Osteoblast (primary cell): ENCODE measurements at regions not wholly inside any gene's neighbourhood (a gene's known extent, or its start where the extent isn't known, plus 50 kb on each side); places are given as distances from the start of the nearest gene placed in this dataset.
"Not testable (repeated sequence)": the region's sequence is repeated elsewhere in the genome, so short reads cannot be mapped to it uniquely, and the experiment has no call there.

ENCODE experiments used
- DNase-seq: peaks from one replicate; pipeline ENCODE4 v3.0.0; 2011; ENCODE audit warnings: low spot score, mixed read lengths; ENCODE audit not compliant: insufficient read length; ENCODE audit errors: missing footprints
- H2AFZ ChIP-seq: 2 replicates; pipeline ENCODE4 v1.6.0; 2011; ENCODE audit warnings: mild to moderate bottlenecking, low read length
- H3K27ac ChIP-seq: 2 replicates; pipeline ENCODE4 v1.5.1; 2011; ENCODE audit warnings: mild to moderate bottlenecking, low read depth, low read length, moderate library complexity
- H3K27me3 ChIP-seq: 2 replicates; pipeline ENCODE4 v1.6.0; 2012; ENCODE audit warnings: mild to moderate bottlenecking, control low read depth, inconsistent platforms, low read length, moderate library complexity; ENCODE audit not compliant: insufficient read depth
- H3K36me3 ChIP-seq: 2 replicates; pipeline ENCODE4 v1.5.1; 2011; ENCODE audit warnings: mild to moderate bottlenecking, low read length, control low read depth, moderate library complexity; ENCODE audit not compliant: insufficient read depth
- H3K4me1 ChIP-seq: 2 replicates; pipeline ENCODE4 v1.5.1; 2011; ENCODE audit warnings: mild to moderate bottlenecking, low read length, control low read depth, moderate library complexity; ENCODE audit not compliant: insufficient read depth
- H3K4me2 ChIP-seq: 2 replicates; pipeline ENCODE4 v1.6.0; 2011; ENCODE audit warnings: mild to moderate bottlenecking, low read length; ENCODE audit not compliant: insufficient read depth
- H3K4me3 ChIP-seq: fragments of 200-600 bp; sonication (generic); 3 replicates; pipeline ENCODE4 v1.5.1; 2012; ENCODE audit warnings: mild to moderate bottlenecking, low read length, inconsistent platforms; ENCODE audit not compliant: insufficient read depth
- H3K79me2 ChIP-seq: 2 replicates; pipeline ENCODE4 v1.6.0; 2012; ENCODE audit warnings: mild to moderate bottlenecking, low read length, control low read depth, inconsistent platforms; ENCODE audit not compliant: insufficient read depth
- H3K9me3 ChIP-seq: 2 replicates; pipeline ENCODE4 v1.5.1; 2011; ENCODE audit warnings: low read depth, low read length, control low read depth
- H4K20me1 ChIP-seq: 2 replicates; pipeline ENCODE4 v1.6.0; 2012; ENCODE audit warnings: mild to moderate bottlenecking, low read length, control low read depth; ENCODE audit not compliant: insufficient read depth
- TF ChIP-seq, protein P1 (sequence below): IDR thresholded peaks from 2 replicates; pipeline ENCODE4 v1.5.1; 2011; ENCODE audit warnings: mild to moderate bottlenecking, low read depth, low read length, moderate library complexity; ENCODE audit errors: extremely low read depth

DNA sequence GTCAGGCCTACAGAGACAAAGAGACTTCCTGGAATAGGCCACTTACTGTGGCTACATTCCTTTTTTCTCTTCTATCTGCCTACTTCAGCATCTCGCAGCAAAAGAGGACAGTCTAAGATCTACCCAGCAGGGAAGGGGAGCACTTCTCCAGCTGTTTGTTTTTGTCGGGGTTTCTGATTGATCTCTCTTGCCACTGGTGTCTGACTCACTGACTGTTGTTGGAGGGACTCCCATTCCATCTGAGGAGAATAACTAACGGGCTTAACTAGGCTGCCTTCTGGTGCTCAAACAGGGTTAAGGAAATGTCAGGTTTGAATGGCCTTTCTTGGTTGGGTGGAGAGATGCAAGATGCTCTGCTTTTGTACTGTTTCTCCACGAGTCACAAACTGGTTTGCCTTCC lies 100.2 kb upstream of the TMEM164 start:
- Histone ChIP-seq H4K20me1 (no peaks in the 10 kb centered on the region), H3K4me1 (no peaks in the 10 kb centered on the region), H3K27me3 (peaks cover 9% of the 10 kb centered on the region), H3K4me3 (no peak overlapping the region), H2AFZ (no peak overlapping the region), H3K27ac (no peak overlapping the region), H3K79me2 (no peaks in the 10 kb centered on the region), H3K4me2 (no peak overlapping the region), H3K9me3 (no peaks in the 10 kb centered on the region), H3K36me3 (no peaks in the 10 kb centered on the region)
- TF ChIP-seq, protein P1, sequence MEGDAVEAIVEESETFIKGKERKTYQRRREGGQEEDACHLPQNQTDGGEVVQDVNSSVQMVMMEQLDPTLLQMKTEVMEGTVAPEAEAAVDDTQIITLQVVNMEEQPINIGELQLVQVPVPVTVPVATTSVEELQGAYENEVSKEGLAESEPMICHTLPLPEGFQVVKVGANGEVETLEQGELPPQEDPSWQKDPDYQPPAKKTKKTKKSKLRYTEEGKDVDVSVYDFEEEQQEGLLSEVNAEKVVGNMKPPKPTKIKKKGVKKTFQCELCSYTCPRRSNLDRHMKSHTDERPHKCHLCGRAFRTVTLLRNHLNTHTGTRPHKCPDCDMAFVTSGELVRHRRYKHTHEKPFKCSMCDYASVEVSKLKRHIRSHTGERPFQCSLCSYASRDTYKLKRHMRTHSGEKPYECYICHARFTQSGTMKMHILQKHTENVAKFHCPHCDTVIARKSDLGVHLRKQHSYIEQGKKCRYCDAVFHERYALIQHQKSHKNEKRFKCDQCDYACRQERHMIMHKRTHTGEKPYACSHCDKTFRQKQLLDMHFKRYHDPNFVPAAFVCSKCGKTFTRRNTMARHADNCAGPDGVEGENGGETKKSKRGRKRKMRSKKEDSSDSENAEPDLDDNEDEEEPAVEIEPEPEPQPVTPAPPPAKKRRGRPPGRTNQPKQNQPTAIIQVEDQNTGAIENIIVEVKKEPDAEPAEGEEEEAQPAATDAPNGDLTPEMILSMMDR = no peak
- no peak for DNase-seq

DNA sequence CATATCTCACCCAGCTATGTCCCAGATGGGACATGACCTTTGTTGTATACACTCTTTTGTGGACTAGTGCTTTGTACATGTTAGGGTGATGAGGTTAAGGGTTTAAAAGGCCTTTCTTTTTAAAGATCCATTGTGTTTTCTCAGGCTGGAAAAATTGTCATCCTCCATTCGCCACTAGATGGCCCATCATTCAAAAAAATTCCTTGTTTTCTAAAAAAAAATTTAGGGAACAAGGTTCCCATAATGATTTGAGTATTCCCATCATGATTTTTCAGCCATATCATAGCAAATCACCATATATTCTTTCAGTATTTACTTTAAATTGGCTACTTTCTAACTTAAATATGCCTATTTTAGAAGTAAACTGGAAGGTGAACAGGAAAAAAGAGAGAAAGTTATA lies 91.9 kb upstream of the TMEM164 start:
- Histone ChIP-seq H3K4me1 (no peaks in the 10 kb centered on the region), H4K20me1 (no peaks in the 10 kb centered on the region), H3K36me3 (no peaks in the 10 kb centered on the region), H3K4me2 (no peak overlapping the region), H3K9me3 (no peaks in the 10 kb centered on the region), H3K4me3 (no peak overlapping the region), H3K79me2 (no peaks in the 10 kb centered on the region), H3K27ac (no peak overlapping the region), H2AFZ (no peak overlapping the region), H3K27me3 (peaks cover 10% of the 10 kb centered on the region)
- TF ChIP-seq, protein P1 = peak; percentile 60
- no peak for DNase-seq

DNA sequence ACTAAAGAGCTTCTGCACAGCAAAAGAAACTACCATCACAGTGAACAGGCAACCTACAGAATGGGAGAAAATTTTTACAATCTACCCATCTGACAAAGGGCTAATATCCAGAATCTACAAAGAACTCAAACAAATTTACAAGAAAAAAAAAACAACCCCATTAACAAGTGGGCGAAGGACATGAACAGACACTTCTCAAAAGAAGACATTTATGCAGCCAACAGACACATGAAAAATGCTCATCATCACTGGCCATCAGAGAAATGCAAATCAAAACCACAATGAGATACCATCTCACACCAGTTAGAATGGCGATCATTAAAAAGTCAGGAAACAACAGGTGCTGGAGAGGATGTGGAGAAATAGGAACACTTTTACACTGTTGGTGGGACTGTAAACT lies 89.9 kb upstream of the TMEM164 start:
- not testable (repeated sequence) for H3K4me1 ChIP-seq, H3K27ac ChIP-seq, H3K4me2 ChIP-seq, H3K79me2 ChIP-seq, H4K20me1 ChIP-seq, H3K9me3 ChIP-seq, H3K36me3 ChIP-seq, DNase-seq, H2AFZ ChIP-seq, H3K4me3 ChIP-seq
- peaks cover 10% of the 10 kb centered on the region for H3K27me3 ChIP-seq

DNA sequence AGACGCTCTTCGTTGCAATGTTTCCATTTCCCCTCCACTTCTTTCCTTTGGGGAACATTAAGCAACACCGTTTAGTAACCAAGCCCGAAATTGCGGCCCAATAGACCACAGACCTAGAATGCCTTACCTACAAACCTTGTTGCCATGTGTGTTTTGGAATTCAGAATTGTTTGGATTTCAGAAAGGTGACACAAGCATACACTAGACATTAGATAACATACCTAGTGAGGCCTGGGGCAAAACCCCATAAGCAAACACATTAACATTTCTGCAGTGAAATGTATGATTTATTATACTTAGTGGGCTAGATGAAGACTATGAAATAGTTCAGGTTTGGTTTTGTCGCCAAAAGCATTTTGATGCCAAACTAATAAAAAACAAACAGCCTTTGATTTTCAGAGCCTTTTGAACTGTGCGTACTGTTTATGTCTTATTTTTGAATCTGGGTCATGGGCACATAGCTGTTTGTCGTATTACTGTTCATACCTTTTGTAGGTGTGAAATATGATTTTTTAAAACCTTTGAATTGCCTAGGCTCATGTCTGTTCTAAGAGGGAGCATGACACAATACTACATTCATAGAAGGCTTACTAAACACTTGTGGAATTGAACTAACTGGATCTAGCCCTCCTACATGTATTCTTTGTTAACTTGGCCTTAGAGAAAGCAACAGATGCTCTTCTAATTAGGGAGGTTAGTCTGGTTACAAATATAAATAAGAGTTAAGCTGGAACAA lies 88.6 kb upstream of the TMEM164 start:
- TF ChIP-seq, protein P1 = no peak
- no peak for DNase-seq
- no peak overlapping the region for H3K4me3 ChIP-seq

More for the DNA sequence above, 88.6 kb upstream of the TMEM164 start:
- H3K9me3 ChIP-seq = no peaks in the 10 kb centered on the region
- H2AFZ ChIP-seq = no peak overlapping the region
- no peaks in the 10 kb centered on the region for H4K20me1 ChIP-seq
- peaks cover 10% of the 10 kb centered on the region for H3K27me3 ChIP-seq
- no peaks in the 10 kb centered on the region for H3K4me1 ChIP-seq
- no peaks in the 10 kb centered on the region for H3K79me2 ChIP-seq
- H3K4me2 ChIP-seq = no peak overlapping the region
- no peaks in the 10 kb centered on the region for H3K36me3 ChIP-seq
- H3K27ac ChIP-seq = no peak overlapping the region
